ENCODE measurements at regions not wholly inside any gene's neighbourhood (a gene's known extent, or its start where the extent isn't known, plus 50 kb on each side); places are given as distances from the start of the nearest gene placed in this dataset.
"Not testable (repeated sequence)": the region's sequence is repeated elsewhere in the genome, so short reads cannot be mapped to it uniquely, and the experiment has no call there.

- DNase-seq = no peak
Observed at GRCh38 chr4:170243662-170244288, 154.0 kb upstream of the AADAT start.

GRCh38 chr4:170242471-170242870 is 152.7 kb upstream of the AADAT start:
- DNase-seq = no peak

- no peak for DNase-seq
Observed at GRCh38 chr4:170234800-170235199, 145.0 kb upstream of the AADAT start.

- no peak for DNase-seq
Observed at GRCh38 chr4:170231377-170231776, 141.6 kb upstream of the AADAT start.

DNA sequence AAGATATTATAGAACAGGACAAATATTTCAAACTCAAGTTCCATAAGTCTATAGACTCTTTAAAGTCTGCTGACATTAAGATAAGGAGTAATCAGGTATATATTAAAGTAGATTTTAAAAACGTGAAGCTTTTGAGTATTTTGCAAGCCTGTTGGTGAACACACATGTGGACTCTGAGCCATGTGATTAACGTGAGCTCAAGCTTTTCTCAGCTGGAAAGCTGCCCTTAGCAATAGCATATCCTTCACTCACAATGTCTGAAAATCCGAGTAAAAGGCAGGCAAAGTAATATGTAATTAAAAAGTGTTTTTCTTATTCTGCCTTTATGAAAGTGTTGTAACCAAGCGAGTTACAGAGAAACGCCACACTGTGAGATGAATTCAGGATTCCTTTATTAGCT is 140.5 kb upstream of the AADAT start:
- no peak for DNase-seq

DNA sequence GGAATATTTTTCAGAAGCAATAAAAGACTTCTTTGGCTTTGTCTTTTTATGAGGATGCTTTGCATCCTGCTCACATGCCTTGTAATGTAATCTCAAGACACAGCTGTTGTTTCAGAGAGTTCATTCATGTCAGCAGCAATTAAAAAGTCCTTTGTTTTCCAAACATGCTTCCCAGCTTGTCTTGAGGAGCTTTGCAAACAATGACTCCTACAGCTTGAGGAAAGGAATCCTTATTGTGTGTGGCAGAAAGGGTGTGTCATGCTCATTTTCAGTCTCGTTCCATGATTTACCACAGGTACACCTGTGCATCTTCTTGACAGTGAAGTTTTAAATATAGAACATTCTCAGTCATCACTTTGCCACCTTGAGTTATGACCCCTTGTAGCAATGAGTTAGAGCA is 139.2 kb upstream of the AADAT start:
- no peak for DNase-seq

- no peak for DNase-seq
Observed at GRCh38 chr4:170227928-170228327, 138.2 kb upstream of the AADAT start.

- no peak for DNase-seq
Observed at GRCh38 chr4:170226288-170226687, 136.5 kb upstream of the AADAT start.

DNA sequence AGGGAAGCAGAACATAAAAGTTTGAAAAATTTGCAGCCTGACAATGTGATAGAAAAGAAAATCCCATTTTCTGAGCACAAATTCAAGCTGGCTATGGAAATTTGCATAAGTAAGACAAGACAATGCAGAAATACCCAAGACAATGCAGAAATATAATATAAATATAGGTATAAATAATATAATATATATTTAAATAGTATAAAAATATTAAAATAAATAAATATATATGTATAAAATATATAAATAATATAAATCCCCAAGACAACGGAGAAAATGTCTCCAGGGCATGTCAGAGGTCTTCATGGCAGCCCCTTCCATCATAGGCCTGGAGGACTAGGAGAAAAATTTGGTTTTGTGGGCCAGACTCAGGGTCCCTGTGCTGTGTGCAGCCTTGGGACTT is 125.0 kb upstream of the AADAT start:
- no peak for DNase-seq

GRCh38 chr4:170214101-170214500 is 124.3 kb upstream of the AADAT start:
- DNase-seq = no peak

DNA sequence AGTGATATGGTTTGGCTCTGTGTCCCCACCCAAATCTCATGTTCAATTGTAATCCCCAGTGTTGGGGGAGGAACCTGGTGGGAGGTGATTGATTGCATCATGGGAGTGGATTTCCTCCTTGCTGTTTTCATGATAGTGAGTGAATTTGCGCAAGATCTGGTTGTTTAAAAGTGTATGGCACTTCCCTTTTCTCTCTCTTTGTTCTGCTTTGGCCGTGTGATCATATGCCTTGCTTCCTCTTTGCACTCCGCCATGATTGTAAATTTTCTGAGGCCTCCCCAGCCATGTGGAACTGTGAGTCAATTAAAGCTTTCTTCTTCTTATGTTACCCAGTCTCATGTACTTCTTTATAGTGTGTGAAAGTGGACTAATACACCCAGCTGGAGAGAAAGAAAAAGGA is 113.0 kb upstream of the AADAT start:
- DNase-seq = no peak

- DNase-seq = no peak
Observed at GRCh38 chr4:170198747-170199146, 109.0 kb upstream of the AADAT start.

DNA sequence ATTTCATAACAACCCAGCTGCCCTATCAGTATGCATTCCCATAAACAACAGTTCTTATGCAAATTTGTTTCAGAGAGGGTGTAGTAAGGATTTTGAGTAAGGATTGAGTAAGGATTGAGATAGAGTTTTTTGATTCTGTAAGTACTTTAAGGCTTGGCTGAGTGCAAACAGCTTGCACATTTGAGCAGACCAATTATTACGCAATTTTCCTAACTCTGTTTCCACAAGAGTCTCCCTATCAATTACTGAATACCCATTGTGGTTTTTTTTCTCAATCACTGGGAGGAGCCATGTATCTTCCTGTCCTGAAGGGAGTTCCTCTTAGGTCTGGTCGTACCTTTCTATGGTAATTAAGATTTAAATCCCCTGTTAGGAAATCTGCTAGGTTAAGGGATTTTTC is 105.0 kb upstream of the AADAT start:
- not testable (repeated sequence) for DNase-seq

- DNase-seq = no peak
Observed at GRCh38 chr4:170193496-170193895, 103.7 kb upstream of the AADAT start.

GRCh38 chr4:170190265-170190664 is 100.5 kb upstream of the AADAT start:
- no peak for DNase-seq

- no peak for DNase-seq
Observed at GRCh38 chr4:170170861-170171260, 81.1 kb upstream of the AADAT start.

GRCh38 chr4:170169699-170170098 is 79.9 kb upstream of the AADAT start:
- DNase-seq = no peak

DNA sequence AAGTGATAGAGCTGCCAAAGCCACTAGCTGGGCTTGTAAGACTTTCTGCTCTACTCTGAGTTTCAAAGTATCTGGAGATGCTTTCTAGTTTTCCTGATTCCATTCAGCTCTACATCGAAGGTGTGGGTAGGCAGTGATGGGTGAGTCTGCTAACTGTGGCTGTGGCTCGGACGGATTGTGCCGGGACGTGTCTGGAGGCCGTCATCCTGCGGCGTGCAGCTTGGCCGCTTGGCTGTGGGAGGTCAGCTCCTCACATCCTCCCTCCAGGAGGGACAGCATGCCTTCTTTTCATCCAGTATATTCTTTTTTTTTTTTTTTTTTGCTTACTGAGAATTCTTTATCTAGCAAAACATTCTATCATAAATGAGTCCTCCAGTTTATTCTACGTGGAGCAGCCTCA is 77.9 kb upstream of the AADAT start:
- DNase-seq = no peak

GRCh38 chr4:170166193-170166592 is 76.4 kb upstream of the AADAT start:
- DNase-seq = not testable (repeated sequence)

- DNase-seq = no peak
Observed at GRCh38 chr4:170162416-170162815, 72.7 kb upstream of the AADAT start.

- no peak for DNase-seq
Observed at GRCh38 chr4:170157670-170158069, 67.9 kb upstream of the AADAT start.

- no peak for DNase-seq
Observed at GRCh38 chr4:170145120-170145519, 55.4 kb upstream of the AADAT start.

- no peak for DNase-seq
Observed at GRCh38 chr4:170139764-170140163, 50.0 kb upstream of the AADAT start.

Measured in CD4-positive, alpha-beta T cell treated with Interleukin-4 for 4 hours (primary cell).